IMR-90 (cell line): ENCODE measurements at regions not wholly inside any gene's neighbourhood (a gene's known extent, or its start where the extent isn't known, plus 50 kb on each side); places are given as distances from the start of the nearest gene placed in this dataset.
A peak's percentile ranks its signal among the peaks of the same experiment; 100 is the strongest.

ENCODE experiments used
- ATAC-seq: fragments of 200-7000 bp; cut with Tn5 transposase; 2 replicates; pipeline ENCODE4 v1.9.1; 2020; ENCODE audit warnings: low read depth, mild to moderate bottlenecking, moderate library complexity
- BruUV-seq: library from RNA; stranded (reverse); fragments of 400-500 nt; replicated peaks from 2 replicates; lab custom pipeline; 2021; lab: Mats Ljungman, UMichigan
- CTCF ChIA-PET: fragments of 300-600 bp; formaldehyde crosslinking; extraction: SDS; loops from one replicate; lab custom pipeline; 2021; ENCODE audit warnings: antibody characterized with exemption; lab: Yijun Ruan, JAX
- POLR2A ChIA-PET: fragments of 300-600 bp; sonication (Branson Sonifier 250); formaldehyde crosslinking; loops from one replicate; lab custom pipeline; 2022; ENCODE audit warnings: antibody characterized with exemption; ENCODE audit not compliant: unreplicated experiment; lab: Charles Lee
- DNase-seq: peaks from one replicate; pipeline ENCODE4 v3.0.0; 2013
- H2AFZ ChIP-seq: replicated peaks from 2 replicates; pipeline ENCODE3; 2013; ENCODE audit warnings: low read length, mild to moderate bottlenecking; ENCODE audit not compliant: poor library complexity
- H2AK5ac ChIP-seq: 2 replicates; pipeline ENCODE4 v1.6.1; 2013; ENCODE audit warnings: low read depth, low read length, inconsistent platforms
- H2AK9ac ChIP-seq: replicated peaks from 2 replicates; pipeline ENCODE3; 2013; ENCODE audit warnings: mild to moderate bottlenecking, low read depth, low read length, moderate library complexity; ENCODE audit not compliant: poor library complexity
- H2BK120ac ChIP-seq: 2 replicates; pipeline ENCODE4 v1.6.1; 2013; ENCODE audit warnings: low read depth, low read length, inconsistent platforms
- H2BK15ac ChIP-seq: 3 replicates; pipeline ENCODE4 v1.6.1; 2013; ENCODE audit warnings: low read depth, low read length, inconsistent platforms
- H2BK20ac ChIP-seq: 2 replicates; pipeline ENCODE4 v1.6.1; 2013; ENCODE audit warnings: low read depth, mild to moderate bottlenecking, inconsistent platforms, low read length, moderate library complexity
- H2BK5ac ChIP-seq: 2 replicates; pipeline ENCODE4 v1.6.1; 2013; ENCODE audit warnings: mild to moderate bottlenecking, low read depth, low read length, inconsistent platforms; ENCODE audit not compliant: poor library complexity, severe bottlenecking
- H3K14ac ChIP-seq: replicated peaks from 2 replicates; pipeline ENCODE4 v1.6.1; 2013; ENCODE audit warnings: low read depth, low read length, inconsistent platforms
- H3K18ac ChIP-seq: 2 replicates; pipeline ENCODE4 v1.6.1; 2013; ENCODE audit warnings: low read depth, low read length, control low read depth
- H3K23ac ChIP-seq: 2 replicates; pipeline ENCODE4 v1.6.1; 2013; ENCODE audit warnings: low read depth, low read length, inconsistent platforms
- H3K27ac ChIP-seq: 2 replicates; pipeline ENCODE4 v1.5.1; 2013; ENCODE audit warnings: mild to moderate bottlenecking, control low read depth, low read length; ENCODE audit not compliant: insufficient read depth
- H3K27me3 ChIP-seq: 2 replicates; pipeline ENCODE4 v1.6.1; 2013; ENCODE audit warnings: low read length; ENCODE audit not compliant: control insufficient read depth, insufficient read depth
- H3K36me3 ChIP-seq: 2 replicates; pipeline ENCODE4 v1.6.1; 2013; ENCODE audit warnings: low read length, mixed read lengths; ENCODE audit not compliant: control insufficient read depth, insufficient read depth
- H3K4ac ChIP-seq: 2 replicates; pipeline ENCODE4 v1.6.1; 2013; ENCODE audit warnings: low read depth, low read length, inconsistent platforms
- H3K4me1 ChIP-seq: 2 replicates; pipeline ENCODE4 v1.6.1; 2013; ENCODE audit warnings: low read length, mixed read lengths; ENCODE audit not compliant: control insufficient read depth, insufficient read depth
- H3K4me2 ChIP-seq: 2 replicates; pipeline ENCODE4 v1.6.1; 2013; ENCODE audit warnings: low read depth, mild to moderate bottlenecking, control low read depth, low read length, moderate library complexity
- H3K4me3 ChIP-seq: 2 replicates; pipeline ENCODE4 v1.5.1; 2013; ENCODE audit warnings: low read depth, mild to moderate bottlenecking, control low read depth, low read length, moderate library complexity; ENCODE audit not compliant: insufficient read depth
- H3K56ac ChIP-seq: 2 replicates; pipeline ENCODE4 v1.6.1; 2013; ENCODE audit warnings: low read length, inconsistent platforms; ENCODE audit not compliant: insufficient read depth; ENCODE audit errors: extremely low read depth
- H3K79me1 ChIP-seq, 2 experiments: 2 replicates each; pipeline ENCODE4 v1.6.1; 2013; ENCODE audit warnings: low read length in 2 of 2, inconsistent platforms in 1 of 2, low read depth in 1 of 2
- H3K9ac ChIP-seq: 2 replicates; pipeline ENCODE4 v1.6.1; 2013; ENCODE audit warnings: low read depth, low read length, control low read depth
- H3K9me1 ChIP-seq: 2 replicates; pipeline ENCODE4 v1.6.1; 2013; ENCODE audit warnings: low read length, inconsistent platforms; ENCODE audit not compliant: insufficient read depth
- H3K9me3 ChIP-seq: 2 replicates; pipeline ENCODE4 v1.6.1; 2013; ENCODE audit warnings: low read length; ENCODE audit not compliant: control insufficient read depth, insufficient read depth
- H4K20me1 ChIP-seq: 2 replicates; pipeline ENCODE4 v1.6.1; 2013; ENCODE audit warnings: low read length, inconsistent platforms; ENCODE audit not compliant: insufficient read depth
- H4K5ac ChIP-seq: 2 replicates; pipeline ENCODE4 v1.6.1; 2013; ENCODE audit warnings: mild to moderate bottlenecking, low read depth, low read length, control low read depth
- H4K8ac ChIP-seq, 2 experiments: 2 replicates each; pipeline ENCODE4 v1.6.1; 2013; ENCODE audit warnings: low read depth in 2 of 2, low read length in 2 of 2, control low read depth in 1 of 2, inconsistent platforms in 1 of 2
- H4K91ac ChIP-seq: 2 replicates; pipeline ENCODE4 v1.6.1; 2013; ENCODE audit warnings: low read depth, low read length, inconsistent platforms; ENCODE audit not compliant: insufficient read depth
- CEBPB ChIP-seq: IDR thresholded peaks from 2 replicates; pipeline ENCODE4 v1.6.1; 2012; ENCODE audit warnings: low read depth, low read length, improper control_type of control experiment
- CHD1 ChIP-seq: IDR thresholded peaks from 2 replicates; pipeline ENCODE4 v1.6.1; 2012; ENCODE audit warnings: low read depth, low read length, improper control_type of control experiment
- WGBS, 2 experiments: methylation state at CpG; one replicate each; pipeline versions ENCODE4 v1.1.5 to v1.1.7; 2013; ENCODE audit warnings: missing lambda C conversion rate in 2 of 2; ENCODE audit not compliant: insufficient read length in 1 of 2; ENCODE audit errors: extremely low coverage in 2 of 2; 5-methylcytosine and 5-hydroxymethylcytosine counted together
- dilution Hi-C: fragments of 300-500 bp; cut with HindIII; formaldehyde crosslinking; loops from one replicate; pipeline ENCODE4 v1.14.3; 2018; ENCODE audit warnings: low sequenced_read_pairs; ENCODE audit not compliant: unreplicated experiment
- in situ Hi-C: fragments of 300-500 bp; cut with MboI; formaldehyde crosslinking; loops from 3 replicates; pipeline ENCODE4 v1.14.3; 2019; ENCODE audit warnings: low sequenced_read_pairs, inconsistent platforms, mixed read lengths
- intact Hi-C: fragments of 100-400 bp; cut with micrococcal nuclease; formaldehyde crosslinking; loops from 2 replicates; pipeline ENCODE4 v1.10.0; 2022

DNA sequence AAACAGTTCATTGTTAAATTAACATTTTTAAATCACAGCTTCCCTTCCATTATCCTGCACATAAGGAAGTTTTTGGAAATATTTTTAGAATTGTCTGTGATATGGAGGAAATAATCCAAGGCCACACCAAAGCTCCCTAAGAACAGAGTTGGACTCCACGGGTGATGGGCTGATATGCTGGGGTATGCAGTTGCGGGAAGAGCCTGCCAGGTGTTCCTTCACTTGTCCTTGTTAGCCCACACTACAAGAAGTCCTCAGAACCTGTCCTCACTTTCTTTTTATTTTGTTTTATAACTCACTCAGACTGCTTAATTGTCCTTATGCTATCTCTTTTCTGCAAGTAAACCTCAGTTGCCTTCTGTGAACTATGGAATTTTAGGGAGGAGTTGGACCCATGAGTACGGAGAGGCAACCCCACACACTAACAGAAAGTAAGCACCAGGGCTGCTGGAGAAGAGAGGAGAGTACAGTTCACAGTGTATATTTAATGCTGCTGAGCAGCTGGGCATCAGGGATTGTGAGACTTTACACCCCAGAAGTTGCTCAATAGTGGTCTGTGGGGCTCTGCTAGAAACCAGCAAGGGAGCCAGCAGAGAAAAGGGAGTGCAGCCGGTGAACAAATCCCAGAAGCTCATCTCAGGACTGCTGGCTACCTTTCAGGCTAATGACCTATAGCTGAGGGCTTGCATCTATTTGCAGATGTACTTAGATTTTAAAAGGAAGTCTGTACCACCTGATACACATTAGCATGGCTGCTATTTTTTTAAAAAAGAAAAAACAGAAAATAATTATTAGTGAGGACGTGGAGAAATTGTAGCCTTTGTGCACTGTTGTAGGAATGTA lies 64.6 kb upstream of the FOXN2 start:
- Histone ChIP-seq H3K36me3 (no peaks in the 10 kb centered on the region), H2AK5ac (peak overlapping the region; percentile 14; the same call in 1 of the 2 replicates), H2BK15ac (peak overlapping the region; percentile 97; the same call in 1 of the 3 replicates), H3K4me1 (peaks cover 9% of the 10 kb centered on the region), H3K23ac (peak overlapping the region; percentile 57), H2AFZ (peak overlapping the region; percentile 85), H3K56ac (peak overlapping the region; percentile 57; the same call in 1 of the 2 replicates), H2BK5ac (peak overlapping the region; percentile 77), H3K14ac (peak overlapping the region; percentile 83), H4K5ac (peak overlapping the region; percentile 82), H4K91ac (peak overlapping the region; percentile 84), H2BK120ac (peak overlapping the region; percentile 86), H3K27me3 (no peaks in the 10 kb centered on the region), H3K9me3 (no peaks in the 10 kb centered on the region), H3K4me3 (peak overlapping the region; percentile 0; the same call in 1 of the 2 replicates), H4K20me1 (peaks cover 4% of the 10 kb centered on the region; the same call in 1 of the 2 replicates), H4K8ac (peak overlapping the region; percentile 10 to 88; a peak in 3 of 4 replicates), H3K4me2 (peak overlapping the region; percentile 78), H3K9me1 (0 out of 2 replicates have a peak, but pooled peaks cover 4% of the 10 kb centered on the region), H3K27ac (peak overlapping the region; percentile 84; the same call in 1 of the 2 replicates), H3K9ac (no peak overlapping the region), H2BK20ac (peak overlapping the region; percentile 82), H3K79me1 (no peaks in the 10 kb centered on the region), H3K18ac (peak overlapping the region; percentile 92), H2AK9ac (peak overlapping the region; percentile 18), H3K4ac (peak overlapping the region; percentile 93)
- ATAC-seq, result peak; percentile 61
- WGBS, 2 experiments, result no CpG with 5 or more reads among the region's 5 CpGs
- dilution Hi-C loops (no loop called here), in situ Hi-C loops (no loop called here), intact Hi-C loops (loop anchor here (5.0 kb wide), 1 partner anchor 167 kb away; no protein-coding TSS in a partner anchor)
- TF ChIP-seq CHD1 (no peak), CEBPB (peak; percentile 83)
- ChIA-PET CTCF (no interaction called here), POLR2A (no interaction called here)
- peak; percentile 64 for DNase-seq
- no TSS peak for BruUV-seq
